AG08395 (cell line): ENCODE measurements at regions not wholly inside any gene's neighbourhood (a gene's known extent, or its start where the extent isn't known, plus 50 kb on each side); places are given as distances from the start of the nearest gene placed in this dataset.
"Not testable (repeated sequence)": the region's sequence is repeated elsewhere in the genome, so short reads cannot be mapped to it uniquely, and the experiment has no call there.

Experiments
- DNase-seq: peaks from one replicate; pipeline ENCODE4 v3.0.0; 2012; ENCODE audit warnings: mixed read lengths, low spot score

DNA sequence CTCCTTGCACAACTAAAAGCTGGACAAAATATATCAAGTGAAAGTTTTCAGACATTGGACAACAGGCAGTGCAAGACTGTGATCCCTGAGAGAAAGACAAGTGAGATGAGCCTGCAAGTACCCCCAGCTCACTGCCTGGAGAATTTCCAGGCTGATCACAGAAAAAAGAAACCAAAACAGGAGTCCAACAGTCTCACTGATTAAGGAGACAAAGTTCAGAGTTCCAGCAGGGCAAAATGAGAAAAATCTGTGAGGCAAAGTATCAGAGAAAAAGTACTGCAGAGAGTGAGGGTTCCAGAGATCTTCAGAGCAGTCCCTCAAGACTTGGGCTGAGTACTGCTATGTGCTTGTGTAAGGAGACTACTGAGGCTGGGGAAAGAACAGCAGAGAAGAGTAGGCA lies 56.0 kb upstream of the PRSS3 start:
- no peak for DNase-seq

- no peak for DNase-seq
Measured at GRCh38 chr9:33740075-33740474, 55.3 kb upstream of the PRSS3 start.

DNA sequence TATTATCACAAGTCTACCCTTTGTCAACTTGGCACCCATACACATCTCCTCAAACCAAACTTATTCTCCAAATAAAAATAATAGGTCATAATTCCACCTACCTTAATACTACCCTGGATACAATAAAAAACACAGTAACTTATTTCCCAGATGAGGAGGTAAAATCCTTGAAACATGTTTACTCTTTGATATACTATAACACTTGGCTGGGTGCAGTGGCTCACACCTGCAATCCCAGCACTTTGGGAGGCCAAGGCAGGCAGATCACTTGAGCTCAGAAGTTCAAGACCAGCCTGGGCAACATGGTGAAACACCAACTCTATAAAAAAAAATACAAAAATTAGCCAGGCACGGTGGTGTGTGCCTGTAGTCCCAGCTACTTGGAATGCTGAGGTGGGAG lies 54.4 kb upstream of the PRSS3 start:
- not testable (repeated sequence) for DNase-seq

DNA sequence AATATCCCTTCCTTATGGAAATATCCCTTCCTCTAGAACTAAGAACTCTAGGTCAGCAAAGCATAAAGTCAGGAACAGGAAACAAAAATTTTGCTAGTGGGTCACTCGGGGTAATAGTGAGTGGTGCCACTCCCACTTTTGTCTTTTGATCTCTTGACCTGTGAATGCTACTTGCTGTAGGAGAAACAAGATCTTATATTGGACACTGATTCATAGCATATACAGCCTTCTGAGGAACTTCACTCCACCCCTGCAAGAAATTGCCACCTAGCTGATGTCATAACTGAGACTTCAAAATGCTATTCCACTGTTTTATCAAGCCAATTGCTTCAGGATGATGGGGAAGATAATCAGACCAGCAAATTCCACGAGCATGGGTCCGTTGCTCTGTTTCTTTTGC lies 53.3 kb upstream of the PRSS3 start:
- no peak for DNase-seq

- DNase-seq = no peak
Measured at GRCh38 chr9:33742519-33742918, 52.8 kb upstream of the PRSS3 start.
